Esophagus muscularis mucosa (tissue), 4 donors: ENCODE measurements at regions not wholly inside any gene's neighbourhood (a gene's known extent, or its start where the extent isn't known, plus 50 kb on each side); places are given as distances from the start of the nearest gene placed in this dataset.

Experiments
- CTCF ChIP-seq, 3 experiments: fragments of 200-600 bp in 2 of 3; fragments of 450-650 bp in 1 of 3; sonication (generic) in 2 of 3; IDR thresholded peaks; one replicate each; pipeline ENCODE4 v1.5.1; 2017 to 2019; ENCODE audit warnings: antibody characterized with exemption in 3 of 3, mild to moderate bottlenecking in 2 of 3, moderate library complexity in 1 of 3
- EP300 ChIP-seq: sonication (generic); formaldehyde crosslinking; IDR thresholded peaks from one replicate; pipeline ENCODE4 v1.6.1; 2017; ENCODE audit warnings: antibody characterized with exemption
- POLR2A ChIP-seq: fragments of 450-650 bp; IDR thresholded peaks from one replicate; pipeline ENCODE4 v1.6.1; 2017; ENCODE audit warnings: antibody characterized with exemption, moderate library complexity, mild to moderate bottlenecking, low read depth
- POLR2AphosphoS5 ChIP-seq, 2 donors: sonication (generic); formaldehyde crosslinking; IDR thresholded peaks; one replicate each; pipeline ENCODE4 v1.6.1; 2017; ENCODE audit warnings: antibody characterized with exemption in 2 of 2

GRCh38 chr4:133574248-133574647 is 425.2 kb downstream of the PCDH10 start:
- TF ChIP-seq CTCF (IDR thresholded peaks at IDR 0.05) = no peak
- TF ChIP-seq EP300 = no peak
- TF ChIP-seq POLR2A = no peak
- no peak for TF ChIP-seq POLR2AphosphoS5 (IDR thresholded peaks at IDR 0.05)
